GM18861 (cell line): ENCODE measurements at regions not wholly inside any gene's neighbourhood (a gene's known extent, or its start where the extent isn't known, plus 50 kb on each side); places are given as distances from the start of the nearest gene placed in this dataset.

ENCODE experiments used
- ATAC-seq: cut with Tn5 transposase; IDR thresholded peaks from one replicate; pipeline ENCODE4 v1.9.1; 2021; ENCODE audit not compliant: unreplicated experiment

- no peak for ATAC-seq
These were observed 200.3 kb upstream of the SEMA6D start for GRCh38 chr15:47516972-47517371.

DNA sequence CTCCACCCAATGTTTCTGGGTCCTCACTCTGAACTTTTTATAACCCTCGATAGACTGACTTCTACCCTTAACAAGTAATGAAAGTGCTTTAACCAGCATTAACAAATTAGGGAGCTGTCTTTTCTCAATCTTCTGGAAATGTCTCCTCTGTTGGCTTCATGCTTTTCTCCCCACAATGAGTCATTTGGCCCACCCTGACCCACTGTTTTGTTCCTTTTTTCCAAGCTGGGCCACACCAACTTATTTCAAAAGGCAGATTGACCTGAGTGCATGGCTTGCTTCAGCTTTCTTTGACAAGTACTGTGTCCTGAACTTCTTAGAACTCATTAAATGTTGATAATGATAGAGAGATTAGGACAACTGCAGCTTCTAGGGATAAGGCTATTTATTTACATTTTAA, 199.6 kb upstream of the SEMA6D start:
- ATAC-seq = no peak

GRCh38 chr15:47523681-47524475, 193.4 kb upstream of the SEMA6D start:
- no peak for ATAC-seq

DNA sequence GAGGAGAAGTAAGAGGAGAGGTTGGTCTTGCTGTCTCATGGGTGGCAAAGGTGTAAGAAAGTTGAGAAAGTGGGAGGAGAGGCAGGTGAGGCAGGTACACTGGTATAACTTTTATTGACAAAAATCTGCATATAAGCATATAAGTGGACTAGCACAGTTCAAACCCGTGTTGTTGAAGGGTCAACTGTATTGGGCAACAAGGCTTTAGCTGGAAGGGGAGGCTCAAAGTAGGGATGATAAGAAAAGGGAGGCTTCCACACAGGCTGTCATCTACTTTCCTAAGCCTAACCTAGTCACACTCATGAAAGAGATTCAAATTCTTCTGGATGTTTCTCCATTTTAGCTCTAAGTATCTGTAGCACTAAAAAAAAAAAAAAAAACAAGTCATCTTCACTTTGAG, 188.1 kb upstream of the SEMA6D start:
- ATAC-seq = no peak

- no peak for ATAC-seq
These were observed 182.6 kb upstream of the SEMA6D start for GRCh38 chr15:47534673-47535072.

DNA sequence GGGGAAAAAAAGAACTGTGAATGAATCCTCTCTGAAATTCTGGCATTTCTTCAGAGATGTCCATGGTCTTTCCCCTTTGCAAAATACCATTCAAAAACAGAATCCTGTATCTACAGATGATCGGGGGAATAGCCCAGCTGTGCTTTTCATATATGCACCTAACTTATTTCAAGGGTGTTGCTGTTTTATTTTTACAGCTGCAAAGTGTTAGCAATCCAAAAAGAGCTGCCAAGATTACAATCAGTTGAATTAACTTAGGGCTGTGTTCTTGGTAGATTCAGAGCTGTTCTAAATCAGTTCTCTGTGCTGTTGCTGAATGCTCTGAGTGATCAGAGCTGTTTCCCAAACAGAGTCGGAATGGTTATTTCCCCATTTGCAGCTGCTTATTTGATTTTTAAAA, 175.7 kb upstream of the SEMA6D start:
- ATAC-seq = no peak

DNA sequence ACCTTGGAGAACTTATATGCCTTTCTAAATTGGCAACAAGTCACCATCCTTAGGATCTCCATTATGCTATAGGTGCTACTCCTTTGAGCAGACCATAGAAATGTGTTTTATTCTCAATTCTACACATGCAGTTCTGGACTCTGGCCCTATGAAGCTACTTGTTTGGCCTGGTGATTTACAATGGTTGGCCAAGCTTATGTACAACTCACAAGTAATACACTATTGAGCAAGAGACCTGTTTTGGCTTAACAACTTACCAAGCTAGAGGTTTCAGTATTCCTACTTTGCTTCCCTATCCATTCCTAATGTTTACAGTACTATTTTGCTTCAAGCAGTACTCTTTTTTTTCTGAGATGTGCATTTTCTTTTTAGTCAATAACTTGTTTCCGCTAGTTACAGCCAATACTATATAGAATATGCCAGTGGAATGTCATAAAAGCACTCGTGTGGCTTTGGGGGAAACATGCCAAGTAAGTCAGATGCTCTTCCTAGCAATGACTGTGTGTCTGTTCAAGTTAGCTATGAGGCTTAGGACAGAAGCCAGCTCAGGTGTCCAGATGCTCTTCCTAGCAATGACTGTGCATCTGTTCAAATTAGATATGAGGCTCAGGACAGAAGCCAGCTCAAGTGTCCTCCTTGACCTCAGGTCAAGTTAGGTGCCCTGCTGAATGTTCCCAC, 174.9 kb upstream of the SEMA6D start:
- ATAC-seq = no peak

GRCh38 chr15:47548231-47548630, 169.1 kb upstream of the SEMA6D start:
- ATAC-seq = no peak

DNA sequence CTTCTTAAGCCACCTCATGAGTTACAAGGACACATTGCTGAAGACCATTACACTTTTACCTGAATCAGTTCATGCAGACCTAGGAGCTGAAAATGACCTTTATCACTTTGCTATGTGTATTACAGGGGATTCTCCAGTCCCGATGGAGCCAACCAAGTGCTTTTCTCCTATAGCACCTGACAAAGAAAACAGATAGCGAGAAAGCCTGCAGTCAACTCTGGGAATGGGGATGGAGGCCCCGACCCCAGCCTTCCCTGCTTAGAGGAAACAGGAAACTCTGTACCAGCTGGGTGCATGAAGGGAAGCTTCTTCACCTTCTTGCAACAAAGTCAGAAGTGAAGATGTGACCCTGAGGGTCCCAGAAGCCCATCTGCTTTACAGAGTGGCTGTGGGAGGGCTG, 168.3 kb upstream of the SEMA6D start:
- no peak for ATAC-seq

DNA sequence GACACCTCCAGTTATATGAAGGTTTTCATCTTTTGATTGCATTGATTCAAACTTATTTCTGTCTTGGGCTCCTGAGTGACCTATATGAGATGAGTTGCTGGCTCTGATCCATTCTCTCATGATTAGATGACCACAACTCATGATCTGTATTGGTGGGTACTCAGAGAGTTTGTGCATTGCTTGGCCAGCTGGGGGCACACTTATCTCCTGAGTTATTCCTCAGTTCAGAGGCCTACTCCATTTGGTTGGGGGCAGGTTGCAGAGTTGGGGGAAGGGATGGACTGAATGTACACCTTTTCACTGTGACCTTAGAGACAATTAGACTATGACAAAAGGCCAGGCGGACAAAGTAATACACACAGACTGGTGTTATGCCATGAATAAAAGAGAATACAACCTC, 166.2 kb upstream of the SEMA6D start:
- ATAC-seq = no peak

GRCh38 chr15:47551546-47551945, 165.8 kb upstream of the SEMA6D start:
- no peak for ATAC-seq

GRCh38 chr15:47552978-47553608, 164.2 kb upstream of the SEMA6D start:
- ATAC-seq = no peak

DNA sequence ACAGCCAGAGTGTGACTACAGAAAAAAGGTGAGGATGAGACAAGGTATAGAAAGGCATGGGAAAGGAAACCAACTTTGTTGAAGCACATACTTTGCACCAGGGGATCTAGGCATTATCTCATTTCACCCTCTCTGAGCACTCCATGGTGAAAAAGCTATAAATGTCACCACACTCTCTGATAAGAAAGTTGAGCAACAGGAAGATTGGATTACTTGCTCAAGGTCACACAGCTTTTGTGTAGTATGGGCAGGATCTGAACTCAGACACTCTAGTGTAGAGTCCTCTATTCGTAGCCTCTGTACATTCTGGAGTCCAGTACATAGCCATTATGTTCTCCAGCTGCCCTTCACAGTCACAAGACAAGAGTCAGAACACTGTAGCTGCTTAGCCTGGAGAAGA, 163.4 kb upstream of the SEMA6D start:
- ATAC-seq = no peak

DNA sequence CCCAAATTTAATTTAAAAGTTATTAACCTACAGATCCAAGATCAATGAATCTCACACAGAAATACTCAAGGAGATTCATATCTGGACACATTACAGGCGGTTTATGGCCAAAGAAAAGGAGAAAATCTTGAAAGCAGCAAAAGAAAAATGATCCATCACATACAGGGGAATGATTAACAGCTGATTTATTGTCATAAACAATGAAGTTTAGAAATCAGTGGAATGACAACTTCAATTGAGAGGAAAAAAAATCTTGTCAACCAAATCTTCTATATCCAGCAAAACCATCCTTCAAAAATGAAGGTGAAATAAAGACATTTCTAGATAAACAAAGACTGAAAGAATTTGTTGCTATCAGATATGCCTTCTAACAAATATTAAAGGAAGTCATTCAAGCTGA, 156.2 kb upstream of the SEMA6D start:
- ATAC-seq = no peak

DNA sequence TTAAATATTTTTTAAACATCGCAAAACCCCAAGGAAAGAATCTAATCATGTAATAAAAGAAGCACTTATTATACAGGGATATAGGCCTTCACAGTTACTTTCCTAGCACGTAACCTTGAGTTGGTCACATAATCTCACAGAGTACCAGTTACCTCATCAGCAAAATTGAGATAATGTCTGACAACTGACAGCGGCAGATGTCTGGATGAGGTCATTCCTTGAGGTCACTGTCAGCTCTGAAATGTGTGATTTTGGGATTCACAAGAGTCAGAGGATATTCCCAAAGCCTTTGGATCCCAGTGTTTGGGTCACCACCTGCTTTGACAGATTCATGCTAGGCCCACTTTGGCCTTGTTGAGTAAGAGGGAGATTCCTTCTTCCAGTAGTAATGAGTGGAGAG, 151.4 kb upstream of the SEMA6D start:
- ATAC-seq = no peak

DNA sequence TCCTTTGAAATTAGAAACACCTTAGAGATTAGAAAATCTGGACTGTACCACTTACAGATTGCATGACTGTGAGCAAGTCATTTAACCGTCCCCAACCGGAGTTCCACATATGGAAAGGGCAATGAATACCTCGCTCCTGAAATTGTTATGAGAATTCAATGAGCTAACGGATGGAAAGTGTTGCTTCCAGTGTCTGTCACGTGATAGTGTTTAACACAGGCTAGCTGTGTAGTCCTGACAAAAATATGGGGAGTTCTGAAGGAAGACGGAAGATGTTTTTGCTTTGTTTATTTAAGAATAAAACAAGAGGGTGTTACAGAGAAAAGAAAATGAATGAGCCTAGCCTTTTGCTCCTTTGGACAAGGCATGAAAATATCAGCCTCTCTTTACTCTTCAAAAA, 150.7 kb upstream of the SEMA6D start:
- no peak for ATAC-seq

DNA sequence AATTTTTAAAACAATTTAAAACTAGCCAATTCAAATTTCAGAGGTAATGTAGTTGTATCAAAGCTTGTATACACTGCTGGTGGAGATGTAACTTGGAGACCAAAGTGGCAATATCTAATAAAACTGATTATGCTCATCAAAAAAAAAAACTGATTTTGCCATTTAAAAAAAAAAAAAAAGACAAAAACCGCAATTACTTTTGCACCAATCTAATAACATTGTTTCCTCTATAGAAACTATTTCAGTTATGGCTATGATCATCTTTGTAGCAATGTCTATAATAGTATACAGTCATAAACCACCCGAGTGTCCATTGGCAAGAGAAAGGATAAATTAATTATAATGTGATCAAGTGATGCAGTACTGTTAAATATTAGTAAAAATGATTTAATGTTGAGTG, 149.3 kb upstream of the SEMA6D start:
- no peak for ATAC-seq

GRCh38 chr15:47570044-47570443, 147.3 kb upstream of the SEMA6D start:
- ATAC-seq = no peak

DNA sequence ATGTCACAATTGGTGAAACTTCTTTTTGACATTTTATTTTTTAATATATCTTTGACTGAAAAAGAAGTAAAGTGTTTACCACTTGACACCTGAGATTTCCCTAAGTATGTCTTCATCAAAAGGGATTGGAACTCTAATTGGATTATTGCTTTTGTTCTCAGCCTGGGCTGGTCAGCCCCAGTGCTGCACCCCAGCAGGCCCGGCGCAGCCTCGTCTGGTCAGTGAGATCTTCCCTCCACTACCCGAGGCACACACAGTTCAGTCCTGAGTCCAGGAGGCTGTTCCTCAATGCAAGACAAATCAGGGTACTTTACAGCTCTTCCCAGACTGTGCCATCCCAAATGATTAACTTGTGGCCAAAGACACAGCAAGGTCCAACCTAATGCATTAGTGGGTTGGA, 146.9 kb upstream of the SEMA6D start:
- ATAC-seq = no peak

GRCh38 chr15:47570881-47571640, 146.2 kb upstream of the SEMA6D start:
- ATAC-seq = no peak

GRCh38 chr15:47573673-47574072, 143.6 kb upstream of the SEMA6D start:
- ATAC-seq = no peak

DNA sequence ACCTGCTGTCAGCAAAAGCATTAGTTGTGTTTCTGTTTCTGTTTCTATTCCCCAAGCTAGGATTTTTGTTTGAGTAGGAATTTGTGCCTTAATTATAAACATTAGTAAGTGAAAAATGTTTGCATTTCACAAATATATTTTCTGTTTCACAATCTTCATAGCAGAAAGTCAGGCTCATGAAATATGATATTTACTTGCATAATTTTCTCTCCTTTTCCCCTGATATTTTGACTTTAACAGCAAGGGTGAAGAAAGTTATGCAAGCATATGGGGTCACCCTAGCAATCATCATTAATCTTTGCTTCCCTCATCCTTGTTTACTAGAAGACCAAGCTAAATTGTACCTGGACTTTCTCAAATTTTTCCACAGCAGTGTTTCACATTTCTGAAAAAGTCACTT, 140.3 kb upstream of the SEMA6D start:
- ATAC-seq = no peak
